ENCODE measurements at regions not wholly inside any gene's neighbourhood (a gene's known extent, or its start where the extent isn't known, plus 50 kb on each side); places are given as distances from the start of the nearest gene placed in this dataset.
"Not testable (repeated sequence)": the region's sequence is repeated elsewhere in the genome, so short reads cannot be mapped to it uniquely, and the experiment has no call there.

DNA sequence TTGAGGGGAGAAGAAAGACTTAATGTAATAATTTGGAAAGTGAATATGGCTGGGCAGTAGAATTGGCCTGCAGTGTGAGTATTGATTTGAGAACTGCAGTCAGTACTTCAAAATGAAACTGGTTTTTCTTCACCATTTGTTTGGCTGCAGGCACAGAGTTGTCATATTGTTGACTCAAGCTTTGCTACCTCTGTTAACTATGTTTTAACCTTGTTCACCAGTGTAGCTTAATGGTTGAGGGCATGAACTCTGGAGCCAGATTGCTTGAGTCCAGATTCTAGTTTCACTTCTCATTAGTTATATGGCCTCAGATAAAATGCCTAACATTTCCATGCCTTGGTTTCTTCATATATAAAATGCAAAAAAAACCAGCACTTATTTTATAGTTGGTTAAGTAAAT, 64.1 kb downstream of the CFAP44 start:
- Histone ChIP-seq H3K36me3 (replicated peaks) (no peaks in the 10 kb centered on the region), H3K27ac (no peak overlapping the region), H3K27me3 (replicated peaks) (no peaks in the 10 kb centered on the region), H3K4me3 (ENCODE audit: low read depth, low read length) (no peak overlapping the region)
- in situ Hi-C loops (cut with HindIII; ENCODE audit: low pct_ligation_motif_present, low sequenced_read_pairs), result no loop called here
- TF ChIP-seq, protein P1, sequence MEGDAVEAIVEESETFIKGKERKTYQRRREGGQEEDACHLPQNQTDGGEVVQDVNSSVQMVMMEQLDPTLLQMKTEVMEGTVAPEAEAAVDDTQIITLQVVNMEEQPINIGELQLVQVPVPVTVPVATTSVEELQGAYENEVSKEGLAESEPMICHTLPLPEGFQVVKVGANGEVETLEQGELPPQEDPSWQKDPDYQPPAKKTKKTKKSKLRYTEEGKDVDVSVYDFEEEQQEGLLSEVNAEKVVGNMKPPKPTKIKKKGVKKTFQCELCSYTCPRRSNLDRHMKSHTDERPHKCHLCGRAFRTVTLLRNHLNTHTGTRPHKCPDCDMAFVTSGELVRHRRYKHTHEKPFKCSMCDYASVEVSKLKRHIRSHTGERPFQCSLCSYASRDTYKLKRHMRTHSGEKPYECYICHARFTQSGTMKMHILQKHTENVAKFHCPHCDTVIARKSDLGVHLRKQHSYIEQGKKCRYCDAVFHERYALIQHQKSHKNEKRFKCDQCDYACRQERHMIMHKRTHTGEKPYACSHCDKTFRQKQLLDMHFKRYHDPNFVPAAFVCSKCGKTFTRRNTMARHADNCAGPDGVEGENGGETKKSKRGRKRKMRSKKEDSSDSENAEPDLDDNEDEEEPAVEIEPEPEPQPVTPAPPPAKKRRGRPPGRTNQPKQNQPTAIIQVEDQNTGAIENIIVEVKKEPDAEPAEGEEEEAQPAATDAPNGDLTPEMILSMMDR (IDR thresholded peaks at IDR 0.05; ENCODE audit: low read depth, low read length, missing control alignments), result no peak
- no peak for DNase-seq

DNA sequence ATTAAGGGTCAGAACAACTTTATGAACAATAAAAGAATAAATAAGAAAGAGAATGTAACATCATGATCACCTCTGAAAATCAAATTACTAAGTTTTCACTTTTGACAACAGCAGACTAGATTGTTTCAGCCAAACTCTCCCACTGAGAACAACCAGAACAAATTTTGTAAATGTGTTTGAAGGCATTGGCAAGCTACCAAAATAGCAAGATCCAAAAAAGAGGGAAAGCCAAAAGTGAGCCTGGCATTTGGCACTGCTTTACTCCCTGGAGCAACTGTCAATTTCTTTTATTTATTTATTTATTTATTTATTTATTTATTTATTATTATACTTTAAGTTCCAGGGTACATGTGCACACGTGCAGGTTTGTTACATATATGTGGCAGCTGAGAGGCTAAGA, 67.2 kb downstream of the CFAP44 start:
- H3K27me3 ChIP-seq (replicated peaks), result no peaks in the 10 kb centered on the region
- H3K27ac ChIP-seq, result no peak overlapping the region
- DNase-seq, result no peak
- no peaks in the 10 kb centered on the region for H3K36me3 ChIP-seq (replicated peaks)
- no peak overlapping the region for H3K4me3 ChIP-seq (ENCODE audit: low read depth, low read length)
- in situ Hi-C loops (cut with HindIII; ENCODE audit: low pct_ligation_motif_present, low sequenced_read_pairs), result no loop called here
- TF ChIP-seq, protein P1 (IDR thresholded peaks at IDR 0.05; ENCODE audit: low read depth, low read length, missing control alignments), result no peak

DNA sequence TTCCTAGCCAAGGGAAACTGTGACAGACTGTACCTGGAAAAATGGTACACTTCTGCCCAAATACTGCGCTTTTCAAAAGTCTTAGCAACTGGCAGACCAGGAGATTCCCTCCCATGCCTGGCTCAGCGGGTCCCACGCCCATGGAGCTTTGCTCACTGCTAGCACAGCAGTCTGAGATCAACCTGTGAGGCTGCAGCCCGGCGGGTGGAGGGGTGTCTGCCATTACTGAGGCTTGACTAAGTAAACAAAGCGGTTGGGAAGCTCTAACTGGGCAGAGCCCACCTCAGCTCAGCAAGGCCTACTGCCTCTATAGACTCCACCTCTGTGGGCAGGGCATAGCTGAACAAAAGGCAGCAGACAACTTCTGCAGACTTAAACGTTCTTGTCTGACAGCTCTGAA, 74.5 kb downstream of the CFAP44 start:
- H3K4me3 ChIP-seq (ENCODE audit: low read depth, low read length); H3K27me3 ChIP-seq (replicated peaks); in situ Hi-C loops (cut with HindIII; ENCODE audit: low pct_ligation_motif_present, low sequenced_read_pairs); H3K36me3 ChIP-seq (replicated peaks); H3K27ac ChIP-seq; DNase-seq: not testable (repeated sequence)

DNA sequence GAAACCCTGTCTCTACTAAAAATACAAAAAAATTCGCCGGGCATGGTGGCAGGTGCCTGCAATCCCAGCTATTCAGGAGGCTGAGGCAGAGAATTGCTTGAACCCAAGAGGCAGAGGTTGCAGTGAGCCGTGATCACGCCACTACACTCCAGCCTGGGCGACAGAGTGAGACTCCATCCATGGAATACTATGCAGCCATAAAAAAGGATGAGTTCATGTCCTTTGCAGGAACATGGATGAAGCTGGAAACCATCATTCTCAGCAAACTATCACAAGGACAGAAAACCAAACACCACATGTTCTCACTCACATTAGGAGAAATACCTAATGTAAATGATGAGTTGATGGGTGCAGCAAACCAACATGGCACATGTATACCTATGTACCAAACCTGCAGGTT, 86.0 kb downstream of the CFAP44 start:
- H3K27ac ChIP-seq; H3K4me3 ChIP-seq (ENCODE audit: low read depth, low read length); in situ Hi-C loops (cut with HindIII; ENCODE audit: low pct_ligation_motif_present, low sequenced_read_pairs); H3K27me3 ChIP-seq (replicated peaks); DNase-seq; H3K36me3 ChIP-seq (replicated peaks): not testable (repeated sequence)

DNA sequence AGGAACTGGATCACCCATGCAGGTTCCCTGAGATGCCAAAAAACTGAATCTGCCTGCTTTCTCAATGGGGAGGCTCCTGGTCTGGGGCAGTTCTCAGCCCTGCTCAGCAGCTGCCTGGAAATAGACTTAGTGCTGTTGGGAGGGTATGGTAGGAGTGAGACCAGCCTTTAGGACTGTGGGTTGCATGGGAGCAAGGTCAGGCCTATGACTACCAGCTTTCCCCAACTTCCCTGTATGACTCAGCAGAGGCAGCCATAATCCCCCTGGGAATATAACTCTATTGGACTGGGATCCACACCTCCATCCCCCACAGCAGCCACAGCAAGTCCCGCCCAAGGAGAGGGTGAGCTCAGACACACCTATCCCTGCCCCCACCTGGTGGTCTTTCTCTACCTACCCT, 87.0 kb downstream of the CFAP44 start:
- DNase-seq, result no peak
- in situ Hi-C loops (cut with HindIII; ENCODE audit: low pct_ligation_motif_present, low sequenced_read_pairs), result no loop called here
- Histone ChIP-seq H3K4me3 (ENCODE audit: low read depth, low read length) (no peak overlapping the region), H3K27ac (no peak overlapping the region), H3K36me3 (replicated peaks) (no peaks in the 10 kb centered on the region), H3K27me3 (replicated peaks) (no peaks in the 10 kb centered on the region)
- TF ChIP-seq, protein P1 (IDR thresholded peaks at IDR 0.05; ENCODE audit: low read depth, low read length, missing control alignments), result no peak

DNA sequence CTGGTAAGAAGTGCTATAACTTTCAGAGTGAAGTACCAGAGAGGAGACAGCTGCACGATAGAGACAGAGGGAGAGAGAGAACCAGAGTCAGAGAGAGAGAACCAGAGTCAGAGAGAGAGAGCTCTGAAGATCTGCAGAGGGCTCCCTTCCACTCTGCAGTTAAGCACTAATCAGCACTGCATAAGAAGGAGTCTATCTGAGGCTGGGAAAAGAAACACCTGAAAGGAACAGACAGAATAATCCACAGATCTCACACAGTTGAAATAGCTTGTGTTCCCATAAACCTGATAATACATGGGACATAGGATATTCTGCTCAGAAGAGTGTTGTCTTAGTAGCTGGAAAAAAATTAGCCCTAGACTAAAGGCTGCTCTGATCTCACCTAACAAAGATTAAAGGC, 87.6 kb downstream of the CFAP44 start:
- TF ChIP-seq, protein P1 (IDR thresholded peaks at IDR 0.05; ENCODE audit: low read depth, low read length, missing control alignments), result no peak
- DNase-seq, result no peak
- Histone ChIP-seq H3K27me3 (replicated peaks) (no peaks in the 10 kb centered on the region), H3K27ac (no peak overlapping the region), H3K36me3 (replicated peaks) (no peaks in the 10 kb centered on the region), H3K4me3 (ENCODE audit: low read depth, low read length) (no peak overlapping the region)
- in situ Hi-C loops (cut with HindIII; ENCODE audit: low pct_ligation_motif_present, low sequenced_read_pairs), result no loop called here

DNA sequence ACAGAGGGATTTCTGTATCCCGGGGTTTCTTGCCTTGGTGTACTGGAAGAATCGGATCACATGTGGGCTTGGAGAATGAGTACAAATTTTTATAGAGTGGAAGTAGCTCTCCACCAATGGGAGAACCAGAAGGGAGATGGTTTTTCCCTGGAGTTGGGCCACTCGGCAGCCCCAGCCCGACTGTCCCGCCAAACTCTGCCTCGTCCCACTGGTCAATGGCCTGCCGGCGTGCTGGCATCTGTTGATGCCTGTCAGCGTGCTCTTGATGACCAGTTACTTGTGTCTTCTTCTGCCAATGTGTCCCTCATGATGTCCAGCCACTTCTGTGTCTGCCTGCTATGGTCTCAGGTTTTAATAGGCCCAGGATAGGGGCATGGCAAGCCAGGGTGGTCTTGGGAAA, 100.5 kb downstream of the CFAP44 start:
- DNase-seq, result no peak
- in situ Hi-C loops (cut with HindIII; ENCODE audit: low pct_ligation_motif_present, low sequenced_read_pairs), result no loop called here
- TF ChIP-seq, protein P1 (IDR thresholded peaks at IDR 0.05; ENCODE audit: low read depth, low read length, missing control alignments), result no peak

More for the DNA sequence above, 100.5 kb downstream of the CFAP44 start:
- Histone ChIP-seq H3K27ac (no peak overlapping the region), H3K36me3 (replicated peaks) (no peaks in the 10 kb centered on the region), H3K27me3 (replicated peaks) (no peaks in the 10 kb centered on the region), H3K4me3 (ENCODE audit: low read depth, low read length) (no peak overlapping the region)
